HepG2 (cell line): ENCODE measurements at regions not wholly inside any gene's neighbourhood (a gene's known extent, or its start where the extent isn't known, plus 50 kb on each side); places are given as distances from the start of the nearest gene placed in this dataset.

Experiments used
- JUN ChIP-seq: sonication (generic); formaldehyde crosslinking; IDR thresholded peaks from 2 replicates; pipeline ENCODE4 v1.4.0; 2020; ENCODE audit warnings: mild to moderate bottlenecking, missing genetic modification reagents
- NAIF1 ChIP-seq: sonication (generic); formaldehyde crosslinking; IDR thresholded peaks from 2 replicates; pipeline ENCODE4 v1.5.0; 2020; ENCODE audit warnings: mild to moderate bottlenecking, missing genetic modification reagents, borderline replicate concordance

DNA sequence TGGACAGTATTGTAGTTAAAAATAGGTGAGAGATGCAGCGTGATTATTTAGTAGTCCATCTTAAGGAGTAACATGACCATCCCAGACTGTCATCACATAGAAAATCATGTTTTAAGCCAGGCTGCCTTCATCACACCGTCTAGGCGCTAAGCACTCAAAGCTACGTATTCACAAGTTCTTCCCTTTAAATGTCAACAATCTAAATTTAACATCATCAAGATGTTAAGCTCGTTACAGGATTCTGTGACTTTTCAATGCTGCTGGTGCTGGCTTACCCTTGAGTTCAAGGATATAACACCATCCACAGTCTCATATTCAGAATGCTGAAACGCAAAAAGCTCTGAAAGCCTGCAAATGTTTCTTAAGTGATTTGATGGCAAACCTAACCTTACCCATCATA lies 109.5 kb upstream of the CDCA7L start:
- TF ChIP-seq NAIF1, result no peak
- TF ChIP-seq JUN (CRISPR knock-in tag), result no peak
